B cell (primary cell): ENCODE measurements at regions not wholly inside any gene's neighbourhood (a gene's known extent, or its start where the extent isn't known, plus 50 kb on each side); places are given as distances from the start of the nearest gene placed in this dataset.

Experiments
- ATAC-seq: fragments of 200-7000 bp; cut with Tn5 transposase; one replicate; pipeline ENCODE4 v1.10.0; 2021; ENCODE audit warnings: low read depth, mild to moderate bottlenecking, moderate number of reproducible peaks, moderate library complexity
- CTCF ChIA-PET: fragments of 350-600 bp; sonication (Branson Sonifier 250); formaldehyde crosslinking; loops from one replicate; lab custom pipeline; 2021; ENCODE audit warnings: antibody characterized with exemption, inconsistent platforms; lab: Charles Lee
- POLR2A ChIA-PET: fragments of 350-600 bp; sonication (Branson Sonifier 250); formaldehyde crosslinking; loops from one replicate; lab custom pipeline; 2021; ENCODE audit warnings: antibody characterized with exemption; lab: Charles Lee
- DNase-seq: peaks from one replicate; pipeline ENCODE4 v3.0.0; 2013
- H2AFZ ChIP-seq: 2 replicates; pipeline ENCODE4 v1.6.1; 2012; ENCODE audit warnings: mild to moderate bottlenecking, low read depth, low read length; ENCODE audit not compliant: insufficient read depth, poor library complexity, severe bottlenecking
- H3K27ac ChIP-seq, 2 donors: 1 replicate in 1 of 2; 2 replicates in 1 of 2; pipeline ENCODE4 v1.5.1; 2012 to 2013; ENCODE audit warnings: low read length in 2 of 2, mild to moderate bottlenecking in 2 of 2, moderate library complexity in 1 of 2
- H3K27me3 ChIP-seq, 4 experiments: fragments of 200-600 bp in 1 of 4; sonication (generic) in 1 of 4; replicated peaks in 1 of 4; 1 replicate in 2 of 4; 2 replicates in 2 of 4; pipeline versions ENCODE4 v1.6.1 to v1.7.0; 2013 to 2016; ENCODE audit warnings: low read length in 3 of 4, mild to moderate bottlenecking in 2 of 4, mixed read lengths in 1 of 4, moderate library complexity in 1 of 4; ENCODE audit not compliant: insufficient read depth in 4 of 4, control insufficient read depth in 3 of 4; ENCODE audit errors: control extremely low read depth in 1 of 4
- H3K36me3 ChIP-seq, 2 experiments: replicated peaks in 1 of 2; 1 replicate in 1 of 2; 2 replicates in 1 of 2; pipeline versions ENCODE4 v1.6.1 to v1.7.1; 2013; ENCODE audit warnings: low read length in 1 of 2; ENCODE audit not compliant: insufficient read depth in 2 of 2, control insufficient read depth in 1 of 2; ENCODE audit errors: control extremely low read depth in 1 of 2, extremely low read depth in 1 of 2
- H3K4me1 ChIP-seq, 2 donors: fragments of 200-600 bp in 1 of 2; sonication (generic) in 1 of 2; 1 replicate in 1 of 2; 2 replicates in 1 of 2; pipeline versions ENCODE4 v1.5.1 to v1.6.1; 2013 to 2017; ENCODE audit warnings: low read length in 2 of 2; ENCODE audit not compliant: control insufficient read depth in 2 of 2, insufficient read depth in 2 of 2
- H3K4me2 ChIP-seq: replicated peaks from 2 replicates; pipeline ENCODE3; 2012; ENCODE audit warnings: mild to moderate bottlenecking, low read depth, low read length; ENCODE audit not compliant: poor library complexity, severe bottlenecking
- H3K4me3 ChIP-seq, 5 experiments: fragments of 200-600 bp in 1 of 5; sonication (generic) in 1 of 5; 1 replicate in 3 of 5; 2 replicates in 2 of 5; pipeline versions ENCODE4 v1.5.1 to v1.7.0; 2011 to 2016; ENCODE audit warnings: low read length in 4 of 5, mild to moderate bottlenecking in 4 of 5, low read depth in 2 of 5, control low read depth in 1 of 5, moderate library complexity in 1 of 5; ENCODE audit not compliant: insufficient read depth in 1 of 5; ENCODE audit errors: control extremely low read depth in 1 of 5, extremely low read depth in 1 of 5
- H3K79me2 ChIP-seq: fragments of 200-600 bp; sonication (generic); one replicate; pipeline ENCODE4 v1.6.0; 2016; ENCODE audit warnings: low read length; ENCODE audit not compliant: control insufficient read depth, insufficient read depth
- H3K9ac ChIP-seq: fragments of 200-600 bp; sonication (generic); 2 replicates; pipeline ENCODE4 v1.6.1; 2017; ENCODE audit warnings: mild to moderate bottlenecking, low read length, moderate library complexity
- H3K9me3 ChIP-seq, 3 donors: one replicate each; pipeline versions ENCODE4 v1.6.1 to v1.7.1; 2013; ENCODE audit warnings: low read length in 2 of 3; ENCODE audit not compliant: control insufficient read depth in 2 of 3, insufficient read depth in 1 of 3; ENCODE audit errors: control extremely low read depth in 1 of 3
- H4K20me1 ChIP-seq: 2 replicates; pipeline ENCODE4 v1.6.0; 2012; ENCODE audit warnings: mild to moderate bottlenecking, low read length; ENCODE audit not compliant: insufficient read depth, control insufficient read depth, poor library complexity, severe bottlenecking
- H3K27ac Mint-ChIP-seq: one replicate; pipeline ENCODE4 v1.8.0; 2021; ENCODE audit warnings: mixed read lengths
- H3K27me3 Mint-ChIP-seq: one replicate; pipeline ENCODE4 v1.8.0; 2021; ENCODE audit warnings: mixed read lengths
- H3K4me1 Mint-ChIP-seq: one replicate; pipeline ENCODE4 v1.8.0; 2021; ENCODE audit warnings: mixed read lengths
- H3K4me3 Mint-ChIP-seq: one replicate; pipeline ENCODE4 v1.8.0; 2021; ENCODE audit warnings: mixed read lengths
- H3K9me3 Mint-ChIP-seq: one replicate; pipeline ENCODE4 v1.8.0; 2022; ENCODE audit warnings: mixed read lengths; ENCODE audit not compliant: insufficient read depth
- EZH2 ChIP-seq: IDR thresholded peaks from 2 replicates; pipeline ENCODE4 v1.6.1; 2012; ENCODE audit warnings: borderline replicate concordance, low read depth, mild to moderate bottlenecking, moderate library complexity, low read length; ENCODE audit not compliant: insufficient read depth, poor library complexity, severe bottlenecking
- WGBS: methylation state at CpG from one replicate; pipeline ENCODE4 v1.1.5; 2013; ENCODE audit warnings: missing lambda C conversion rate; ENCODE audit not compliant: insufficient coverage; 5-methylcytosine and 5-hydroxymethylcytosine counted together
- intact Hi-C: fragments of 100-400 bp; cut with micrococcal nuclease; formaldehyde crosslinking; loops from one replicate; pipeline ENCODE4 v1.10.0; 2022
- TF ChIP-seq, protein P1 (sequence below): fragments of 200-600 bp; IDR thresholded peaks from one replicate; pipeline ENCODE4 v1.8.0; 2022; ENCODE audit warnings: antibody characterized with exemption, mild to moderate bottlenecking

DNA sequence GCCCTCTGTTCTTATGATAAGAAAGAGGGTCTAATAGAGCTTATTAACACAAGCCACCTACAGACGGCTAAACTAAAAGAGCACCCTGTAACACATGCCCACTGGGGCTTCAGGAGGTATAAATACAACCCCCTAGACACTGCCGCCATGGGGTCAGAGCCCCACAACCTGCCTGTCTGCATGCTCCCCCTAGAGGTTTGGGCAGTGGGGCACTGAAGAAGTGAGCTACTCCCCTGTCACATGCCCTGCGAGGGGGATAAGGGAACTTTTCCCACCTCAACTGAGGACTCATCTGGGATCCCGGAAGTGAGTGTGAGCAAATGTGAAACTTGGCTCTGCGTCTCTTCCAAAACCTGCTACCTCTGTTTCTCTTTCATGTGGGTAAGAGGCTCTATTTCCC lies 334.5 kb downstream of the ADAM29 start:
- Histone ChIP-seq H3K9ac (no peak overlapping the region), H3K4me3 (no peak overlapping the region), H3K4me2 (no peak overlapping the region), H2AFZ (no peak overlapping the region), H3K9me3 (peaks cover 0 to 14% (median 0%) of the 10 kb centered on the region in 3 donors), H3K36me3 (no peaks in the 10 kb centered on the region), H3K27ac (no peak overlapping the region), H3K27me3 (no peaks in the 10 kb centered on the region), H3K79me2 (no peaks in the 10 kb centered on the region), H3K4me1 (no peaks in the 10 kb centered on the region), H4K20me1 (no peaks in the 10 kb centered on the region)
- Mint-ChIP-seq H3K27ac (no peak overlapping the region), H3K9me3 (no peaks in the 10 kb centered on the region), H3K27me3 (no peaks in the 10 kb centered on the region), H3K4me1 (no peaks in the 10 kb centered on the region), H3K4me3 (no peak overlapping the region)
- DNase-seq (no peak), ATAC-seq (no peak)
- intact Hi-C loops, result no loop called here
- CTCF ChIA-PET, result no interaction called here
- 100% methylated on average over 1 of the region's 5 CpGs for WGBS
- TF ChIP-seq, protein P1, sequence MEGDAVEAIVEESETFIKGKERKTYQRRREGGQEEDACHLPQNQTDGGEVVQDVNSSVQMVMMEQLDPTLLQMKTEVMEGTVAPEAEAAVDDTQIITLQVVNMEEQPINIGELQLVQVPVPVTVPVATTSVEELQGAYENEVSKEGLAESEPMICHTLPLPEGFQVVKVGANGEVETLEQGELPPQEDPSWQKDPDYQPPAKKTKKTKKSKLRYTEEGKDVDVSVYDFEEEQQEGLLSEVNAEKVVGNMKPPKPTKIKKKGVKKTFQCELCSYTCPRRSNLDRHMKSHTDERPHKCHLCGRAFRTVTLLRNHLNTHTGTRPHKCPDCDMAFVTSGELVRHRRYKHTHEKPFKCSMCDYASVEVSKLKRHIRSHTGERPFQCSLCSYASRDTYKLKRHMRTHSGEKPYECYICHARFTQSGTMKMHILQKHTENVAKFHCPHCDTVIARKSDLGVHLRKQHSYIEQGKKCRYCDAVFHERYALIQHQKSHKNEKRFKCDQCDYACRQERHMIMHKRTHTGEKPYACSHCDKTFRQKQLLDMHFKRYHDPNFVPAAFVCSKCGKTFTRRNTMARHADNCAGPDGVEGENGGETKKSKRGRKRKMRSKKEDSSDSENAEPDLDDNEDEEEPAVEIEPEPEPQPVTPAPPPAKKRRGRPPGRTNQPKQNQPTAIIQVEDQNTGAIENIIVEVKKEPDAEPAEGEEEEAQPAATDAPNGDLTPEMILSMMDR, result no peak
- no peak for TF ChIP-seq EZH2
- POLR2A ChIA-PET, result no interaction called here

DNA sequence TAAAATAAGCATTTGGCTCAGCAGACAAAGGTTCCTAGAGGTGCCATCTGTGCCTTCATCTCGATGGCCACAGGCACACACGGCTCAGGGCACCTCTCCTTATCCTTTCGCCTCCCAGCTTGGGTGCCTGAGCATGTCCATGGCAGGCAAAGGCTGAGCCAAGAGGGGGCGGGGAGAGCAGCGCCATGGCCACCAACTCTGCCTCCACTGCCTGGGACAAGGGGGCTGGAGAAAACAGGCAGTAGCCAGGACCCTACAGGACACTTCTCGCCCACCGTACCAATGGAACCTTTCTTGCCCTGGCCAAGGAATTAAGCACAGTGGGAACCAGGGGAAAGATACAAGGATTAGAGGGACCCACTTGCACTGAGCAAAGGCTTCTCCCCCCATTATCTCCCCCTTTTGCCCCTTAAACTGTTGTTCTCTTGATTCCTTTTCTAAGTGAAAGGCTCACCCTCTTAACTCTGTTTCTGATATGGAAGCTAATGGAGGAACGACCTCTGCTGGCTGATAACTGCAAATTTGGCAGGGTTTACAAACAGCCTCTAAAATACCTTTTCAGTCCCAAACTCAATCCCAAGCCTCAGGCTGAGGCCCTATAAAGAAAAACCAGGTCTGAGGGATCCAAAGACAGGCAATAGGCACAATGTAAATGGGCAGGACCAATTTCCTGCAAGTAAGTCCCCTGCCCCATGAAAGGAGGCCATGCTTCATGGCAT lies 335.2 kb downstream of the ADAM29 start:
- TF ChIP-seq, protein P1, result no peak
- no peak for TF ChIP-seq EZH2
- Histone ChIP-seq H3K27ac (no peak overlapping the region), H3K9ac (no peak overlapping the region), H3K4me1 (no peaks in the 10 kb centered on the region), H3K4me2 (no peak overlapping the region), H3K27me3 (no peaks in the 10 kb centered on the region), H3K79me2 (no peaks in the 10 kb centered on the region), H3K4me3 (no peak overlapping the region), H3K36me3 (no peaks in the 10 kb centered on the region), H3K9me3 (peaks cover 0 to 14% (median 0%) of the 10 kb centered on the region in 3 donors), H4K20me1 (no peaks in the 10 kb centered on the region), H2AFZ (no peak overlapping the region)
- Mint-ChIP-seq H3K27me3 (no peaks in the 10 kb centered on the region), H3K27ac (no peak overlapping the region), H3K4me1 (no peaks in the 10 kb centered on the region), H3K4me3 (no peak overlapping the region), H3K9me3 (no peaks in the 10 kb centered on the region)
- intact Hi-C loops, result no loop called here
- ATAC-seq (no peak), DNase-seq (no peak)
- CTCF ChIA-PET, result no interaction called here
- POLR2A ChIA-PET, result no interaction called here
- 95% methylated on average over 6 of the region's 8 CpGs for WGBS
